PC-9 (cell line): ENCODE measurements at regions not wholly inside any gene's neighbourhood (a gene's known extent, or its start where the extent isn't known, plus 50 kb on each side); places are given as distances from the start of the nearest gene placed in this dataset.

Experiments
- BruUV-seq: library from RNA; stranded (reverse); fragments of 400-500 nt; replicated peaks from 2 replicates; lab custom pipeline; 2021; lab: Mats Ljungman, UMichigan
- CTCF ChIA-PET: fragments of 300-600 bp; sonication (Branson Sonifier 250); formaldehyde crosslinking; loops from one replicate; lab custom pipeline; 2022; ENCODE audit warnings: antibody characterized with exemption; lab: Charles Lee
- POLR2A ChIA-PET: fragments of 300-600 bp; sonication (Branson Sonifier 250); formaldehyde crosslinking; loops from one replicate; lab custom pipeline; 2022; ENCODE audit warnings: antibody characterized with exemption; ENCODE audit not compliant: unreplicated experiment; lab: Charles Lee
- DNase-seq, 2 experiments: peaks; one replicate each; pipeline versions ENCODE4 v3.0.0 to v3.0.0-alpha.2; 2015 to 2022; ENCODE audit warnings: mixed read lengths in 1 of 2
- H2AFZ ChIP-seq: fragments of 200-600 bp; sonication (generic); 2 replicates; pipeline ENCODE4 v1.8.1; 2017; ENCODE audit warnings: antibody characterized with exemption
- H3F3A ChIP-seq: fragments of 200-600 bp; sonication (generic); 2 replicates; pipeline ENCODE4 v1.8.1; 2017; ENCODE audit warnings: antibody characterized with exemption, mild to moderate bottlenecking, low read depth; ENCODE audit not compliant: insufficient read depth
- H3K27ac ChIP-seq: fragments of 200-600 bp; sonication (generic); 2 replicates; pipeline ENCODE4 v1.6.1; 2016; ENCODE audit warnings: mixed run types
- H3K27me3 ChIP-seq: fragments of 200-600 bp; sonication (generic); 2 replicates; pipeline ENCODE4 v1.6.1; 2016; ENCODE audit warnings: low read depth, mixed run types; ENCODE audit not compliant: insufficient read depth
- H3K36me3 ChIP-seq: fragments of 200-600 bp; sonication (generic); 2 replicates; pipeline ENCODE4 v1.6.1; 2016; ENCODE audit warnings: low read depth, mixed run types
- H3K4me1 ChIP-seq: fragments of 200-600 bp; sonication (generic); replicated peaks from 2 replicates; pipeline ENCODE4 v1.6.1; 2016; ENCODE audit warnings: mixed run types; ENCODE audit not compliant: insufficient read depth
- H3K4me2 ChIP-seq: fragments of 200-600 bp; sonication (generic); 2 replicates; pipeline ENCODE4 v1.6.1; 2017; ENCODE audit warnings: mixed run types
- H3K4me3 ChIP-seq: fragments of 200-600 bp; sonication (generic); 2 replicates; pipeline ENCODE4 v1.6.1; 2016; ENCODE audit warnings: mixed run types
- H3K79me2 ChIP-seq: fragments of 200-600 bp; sonication (generic); 2 replicates; pipeline ENCODE4 v1.6.1; 2017; ENCODE audit warnings: low read depth, mixed run types
- H3K9me2 ChIP-seq: fragments of 200-600 bp; sonication (generic); 2 replicates; pipeline ENCODE4 v1.8.1; 2017; ENCODE audit warnings: mild to moderate bottlenecking; ENCODE audit not compliant: insufficient read depth
- H3K9me3 ChIP-seq: fragments of 200-600 bp; sonication (generic); 2 replicates; pipeline ENCODE4 v1.8.1; 2016; ENCODE audit warnings: low read depth; ENCODE audit not compliant: insufficient read depth
- H4K20me1 ChIP-seq: fragments of 200-600 bp; sonication (generic); 2 replicates; pipeline ENCODE4 v1.8.1; 2017; ENCODE audit not compliant: insufficient read depth
- EZH2 ChIP-seq: fragments of 200-600 bp; sonication (generic); IDR thresholded peaks from 2 replicates; pipeline ENCODE4 v1.8.0; 2017; ENCODE audit warnings: antibody characterized with exemption, low read depth
- intact Hi-C: fragments of 100-400 bp; cut with micrococcal nuclease; formaldehyde crosslinking; loops from one replicate; pipeline ENCODE4 v1.10.0; 2022; ENCODE audit not compliant: unreplicated experiment
- TF ChIP-seq, protein P1 (sequence below): fragments of 200-600 bp; sonication (generic); conservative IDR thresholded peaks from 2 replicates; pipeline ENCODE4 v1.6.1; 2017; ENCODE audit warnings: mixed run types, antibody characterized with exemption, mild to moderate bottlenecking, moderate library complexity

DNA sequence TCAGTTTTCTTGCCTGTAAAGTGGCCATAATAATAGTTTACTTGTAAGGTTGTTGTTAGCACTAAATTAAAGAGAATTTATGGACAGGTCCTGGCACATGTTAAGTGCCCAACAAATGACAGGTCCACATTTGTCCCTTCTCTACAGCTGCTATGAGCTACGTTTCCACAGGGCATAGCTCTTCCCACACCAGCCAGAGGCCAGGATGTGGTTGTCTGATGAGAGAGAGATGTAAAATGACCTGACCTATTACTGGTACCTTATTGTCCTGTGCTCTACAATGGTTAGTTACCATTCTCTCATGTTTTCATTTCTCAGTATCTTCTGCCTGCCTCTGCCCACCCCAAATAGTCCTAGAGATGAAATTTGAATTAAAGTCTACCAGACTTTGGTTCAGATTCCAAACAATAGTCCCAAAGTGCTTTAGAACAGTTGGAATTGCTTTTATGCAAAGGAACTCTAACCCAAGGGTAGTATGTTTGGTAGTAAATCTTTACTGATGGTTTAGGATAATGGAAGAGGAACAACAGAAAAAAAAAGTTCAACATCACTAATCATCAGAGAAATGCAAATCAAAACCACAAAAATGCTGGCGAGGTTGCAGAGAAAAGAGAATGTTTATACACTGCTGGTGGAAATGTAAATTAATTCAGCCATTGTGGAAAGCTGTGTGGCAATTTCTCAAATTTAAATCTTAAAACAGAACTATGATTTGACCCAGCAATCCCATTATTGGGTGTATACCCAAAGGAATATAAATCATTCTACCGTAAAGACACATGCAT, 57.1 kb upstream of the ANKFN1 start:
- H3K27ac ChIP-seq, result no peak overlapping the region
- ChIA-PET POLR2A (no interaction called here), CTCF (no interaction called here)
- no peak for DNase-seq
- no TSS peak for BruUV-seq
- TF ChIP-seq, protein P1, sequence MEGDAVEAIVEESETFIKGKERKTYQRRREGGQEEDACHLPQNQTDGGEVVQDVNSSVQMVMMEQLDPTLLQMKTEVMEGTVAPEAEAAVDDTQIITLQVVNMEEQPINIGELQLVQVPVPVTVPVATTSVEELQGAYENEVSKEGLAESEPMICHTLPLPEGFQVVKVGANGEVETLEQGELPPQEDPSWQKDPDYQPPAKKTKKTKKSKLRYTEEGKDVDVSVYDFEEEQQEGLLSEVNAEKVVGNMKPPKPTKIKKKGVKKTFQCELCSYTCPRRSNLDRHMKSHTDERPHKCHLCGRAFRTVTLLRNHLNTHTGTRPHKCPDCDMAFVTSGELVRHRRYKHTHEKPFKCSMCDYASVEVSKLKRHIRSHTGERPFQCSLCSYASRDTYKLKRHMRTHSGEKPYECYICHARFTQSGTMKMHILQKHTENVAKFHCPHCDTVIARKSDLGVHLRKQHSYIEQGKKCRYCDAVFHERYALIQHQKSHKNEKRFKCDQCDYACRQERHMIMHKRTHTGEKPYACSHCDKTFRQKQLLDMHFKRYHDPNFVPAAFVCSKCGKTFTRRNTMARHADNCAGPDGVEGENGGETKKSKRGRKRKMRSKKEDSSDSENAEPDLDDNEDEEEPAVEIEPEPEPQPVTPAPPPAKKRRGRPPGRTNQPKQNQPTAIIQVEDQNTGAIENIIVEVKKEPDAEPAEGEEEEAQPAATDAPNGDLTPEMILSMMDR, result no peak
- TF ChIP-seq EZH2, result no peak
- H3F3A ChIP-seq, result no peaks in the 10 kb centered on the region
- H4K20me1 ChIP-seq, result no peaks in the 10 kb centered on the region
- no peaks in the 10 kb centered on the region for H3K9me3 ChIP-seq
- H3K27me3 ChIP-seq, result 0 out of 2 replicates have a peak, but pooled peaks cover 9% of the 10 kb centered on the region
- no peaks in the 10 kb centered on the region for H3K36me3 ChIP-seq
- H3K9me2 ChIP-seq, result no peaks in the 10 kb centered on the region
- H2AFZ ChIP-seq, result no peak overlapping the region
- no peak overlapping the region for H3K4me2 ChIP-seq
- H3K79me2 ChIP-seq, result no peaks in the 10 kb centered on the region
- intact Hi-C loops, result no loop called here
- no peaks in the 10 kb centered on the region for H3K4me1 ChIP-seq
- no peak overlapping the region for H3K4me3 ChIP-seq

DNA sequence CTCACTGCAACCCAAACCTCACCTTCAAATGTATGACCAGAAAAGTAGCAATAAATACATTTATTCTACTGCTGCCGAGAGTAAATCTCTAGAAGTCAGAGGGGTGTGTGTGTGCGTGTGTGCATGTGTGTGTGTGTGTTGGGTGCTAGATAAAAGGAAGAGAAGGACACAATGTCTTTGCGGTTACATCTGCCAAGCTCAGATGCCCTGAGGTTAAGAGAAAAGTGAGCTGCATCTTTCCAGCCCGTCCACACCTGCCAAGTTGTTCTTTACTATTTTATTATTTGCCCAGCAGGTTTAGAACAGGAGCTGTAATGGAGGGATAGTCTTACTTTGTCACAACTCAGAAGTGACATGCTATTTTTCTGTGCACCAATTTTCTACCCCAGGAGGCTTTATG, 54.5 kb upstream of the ANKFN1 start:
- no peaks in the 10 kb centered on the region for H3K9me2 ChIP-seq
- ChIA-PET POLR2A (no interaction called here), CTCF (no interaction called here)
- H4K20me1 ChIP-seq, result no peaks in the 10 kb centered on the region
- H2AFZ ChIP-seq, result no peak overlapping the region
- H3K4me3 ChIP-seq, result no peak overlapping the region
- no peak for DNase-seq
- H3F3A ChIP-seq, result no peaks in the 10 kb centered on the region
- no peaks in the 10 kb centered on the region for H3K79me2 ChIP-seq
- TF ChIP-seq EZH2, result no peak
- TF ChIP-seq, protein P1, result no peak
- H3K4me1 ChIP-seq, result no peaks in the 10 kb centered on the region
- BruUV-seq, result no TSS peak
- H3K9me3 ChIP-seq, result no peaks in the 10 kb centered on the region
- H3K27ac ChIP-seq, result no peak overlapping the region
- H3K27me3 ChIP-seq, result 0 out of 2 replicates have a peak, but pooled peaks cover 2% of the 10 kb centered on the region
- intact Hi-C loops, result no loop called here
- no peaks in the 10 kb centered on the region for H3K36me3 ChIP-seq
- H3K4me2 ChIP-seq, result no peak overlapping the region

DNA sequence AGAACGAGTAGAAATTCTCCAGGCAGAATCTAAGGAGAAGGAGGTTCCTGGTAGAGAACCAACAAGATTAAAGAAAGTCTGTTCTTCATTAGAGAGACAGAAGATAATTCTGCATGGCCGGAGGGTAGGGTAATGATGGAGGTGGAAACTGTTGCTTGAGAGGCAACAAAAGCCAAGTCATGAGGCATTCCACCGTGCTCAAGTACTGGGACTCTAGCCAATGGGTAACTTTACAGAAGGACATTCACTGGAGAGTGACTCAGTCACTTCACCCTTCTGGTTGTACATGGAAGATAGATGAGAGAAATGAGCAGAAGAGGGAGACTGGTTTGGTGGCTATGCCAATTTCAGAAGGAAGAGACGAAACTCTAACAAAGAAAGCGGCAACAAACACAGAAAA, 53.6 kb upstream of the ANKFN1 start:
- H3K4me1 ChIP-seq, result no peaks in the 10 kb centered on the region
- H3K79me2 ChIP-seq, result no peaks in the 10 kb centered on the region
- H3K27me3 ChIP-seq, result no peaks in the 10 kb centered on the region
- ChIA-PET POLR2A (no interaction called here), CTCF (no interaction called here)
- no peak for DNase-seq
- H3K36me3 ChIP-seq, result no peaks in the 10 kb centered on the region
- no peak overlapping the region for H2AFZ ChIP-seq
- no TSS peak for BruUV-seq
- H3K4me3 ChIP-seq, result no peak overlapping the region
- H3K27ac ChIP-seq, result no peak overlapping the region
- H3F3A ChIP-seq, result no peaks in the 10 kb centered on the region
- no peaks in the 10 kb centered on the region for H3K9me3 ChIP-seq
- no peaks in the 10 kb centered on the region for H4K20me1 ChIP-seq
- intact Hi-C loops, result no loop called here
- no peaks in the 10 kb centered on the region for H3K9me2 ChIP-seq
- H3K4me2 ChIP-seq, result no peak overlapping the region
- TF ChIP-seq, protein P1, result no peak
- no peak for TF ChIP-seq EZH2
